B cell (primary cell): ENCODE measurements at regions not wholly inside any gene's neighbourhood (a gene's known extent, or its start where the extent isn't known, plus 50 kb on each side); places are given as distances from the start of the nearest gene placed in this dataset.

Source experiments
- ATAC-seq: fragments of 200-7000 bp; cut with Tn5 transposase; one replicate; pipeline ENCODE4 v1.10.0; 2021; ENCODE audit warnings: low read depth, mild to moderate bottlenecking, moderate number of reproducible peaks, moderate library complexity
- CTCF ChIA-PET: fragments of 350-600 bp; sonication (Branson Sonifier 250); formaldehyde crosslinking; loops from one replicate; lab custom pipeline; 2021; ENCODE audit warnings: antibody characterized with exemption, inconsistent platforms; lab: Charles Lee
- POLR2A ChIA-PET: fragments of 350-600 bp; sonication (Branson Sonifier 250); formaldehyde crosslinking; loops from one replicate; lab custom pipeline; 2021; ENCODE audit warnings: antibody characterized with exemption; lab: Charles Lee
- DNase-seq: peaks from one replicate; pipeline ENCODE4 v3.0.0; 2013
- H2AFZ ChIP-seq: 2 replicates; pipeline ENCODE4 v1.6.1; 2012; ENCODE audit warnings: mild to moderate bottlenecking, low read depth, low read length; ENCODE audit not compliant: insufficient read depth, poor library complexity, severe bottlenecking
- H3K27ac ChIP-seq, 2 donors: 1 replicate in 1 of 2; 2 replicates in 1 of 2; pipeline ENCODE4 v1.5.1; 2012 to 2013; ENCODE audit warnings: low read length in 2 of 2, mild to moderate bottlenecking in 2 of 2, moderate library complexity in 1 of 2
- H3K27me3 ChIP-seq, 4 experiments: fragments of 200-600 bp in 1 of 4; sonication (generic) in 1 of 4; replicated peaks in 1 of 4; 1 replicate in 2 of 4; 2 replicates in 2 of 4; pipeline versions ENCODE4 v1.6.1 to v1.7.0; 2013 to 2016; ENCODE audit warnings: low read length in 3 of 4, mild to moderate bottlenecking in 2 of 4, mixed read lengths in 1 of 4, moderate library complexity in 1 of 4; ENCODE audit not compliant: insufficient read depth in 4 of 4, control insufficient read depth in 3 of 4; ENCODE audit errors: control extremely low read depth in 1 of 4
- H3K36me3 ChIP-seq, 2 experiments: replicated peaks in 1 of 2; 1 replicate in 1 of 2; 2 replicates in 1 of 2; pipeline versions ENCODE4 v1.6.1 to v1.7.1; 2013; ENCODE audit warnings: low read length in 1 of 2; ENCODE audit not compliant: insufficient read depth in 2 of 2, control insufficient read depth in 1 of 2; ENCODE audit errors: control extremely low read depth in 1 of 2, extremely low read depth in 1 of 2
- H3K4me1 ChIP-seq, 2 donors: fragments of 200-600 bp in 1 of 2; sonication (generic) in 1 of 2; 1 replicate in 1 of 2; 2 replicates in 1 of 2; pipeline versions ENCODE4 v1.5.1 to v1.6.1; 2013 to 2017; ENCODE audit warnings: low read length in 2 of 2; ENCODE audit not compliant: control insufficient read depth in 2 of 2, insufficient read depth in 2 of 2
- H3K4me2 ChIP-seq: replicated peaks from 2 replicates; pipeline ENCODE3; 2012; ENCODE audit warnings: mild to moderate bottlenecking, low read depth, low read length; ENCODE audit not compliant: poor library complexity, severe bottlenecking
- H3K4me3 ChIP-seq, 5 experiments: fragments of 200-600 bp in 1 of 5; sonication (generic) in 1 of 5; 1 replicate in 3 of 5; 2 replicates in 2 of 5; pipeline versions ENCODE4 v1.5.1 to v1.7.0; 2011 to 2016; ENCODE audit warnings: low read length in 4 of 5, mild to moderate bottlenecking in 4 of 5, low read depth in 2 of 5, control low read depth in 1 of 5, moderate library complexity in 1 of 5; ENCODE audit not compliant: insufficient read depth in 1 of 5; ENCODE audit errors: control extremely low read depth in 1 of 5, extremely low read depth in 1 of 5
- H3K79me2 ChIP-seq: fragments of 200-600 bp; sonication (generic); one replicate; pipeline ENCODE4 v1.6.0; 2016; ENCODE audit warnings: low read length; ENCODE audit not compliant: control insufficient read depth, insufficient read depth
- H3K9ac ChIP-seq: fragments of 200-600 bp; sonication (generic); 2 replicates; pipeline ENCODE4 v1.6.1; 2017; ENCODE audit warnings: mild to moderate bottlenecking, low read length, moderate library complexity
- H3K9me3 ChIP-seq, 3 donors: one replicate each; pipeline versions ENCODE4 v1.6.1 to v1.7.1; 2013; ENCODE audit warnings: low read length in 2 of 3; ENCODE audit not compliant: control insufficient read depth in 2 of 3, insufficient read depth in 1 of 3; ENCODE audit errors: control extremely low read depth in 1 of 3
- H4K20me1 ChIP-seq: 2 replicates; pipeline ENCODE4 v1.6.0; 2012; ENCODE audit warnings: mild to moderate bottlenecking, low read length; ENCODE audit not compliant: insufficient read depth, control insufficient read depth, poor library complexity, severe bottlenecking
- H3K27ac Mint-ChIP-seq: one replicate; pipeline ENCODE4 v1.8.0; 2021; ENCODE audit warnings: mixed read lengths
- H3K27me3 Mint-ChIP-seq: one replicate; pipeline ENCODE4 v1.8.0; 2021; ENCODE audit warnings: mixed read lengths
- H3K4me1 Mint-ChIP-seq: one replicate; pipeline ENCODE4 v1.8.0; 2021; ENCODE audit warnings: mixed read lengths
- H3K4me3 Mint-ChIP-seq: one replicate; pipeline ENCODE4 v1.8.0; 2021; ENCODE audit warnings: mixed read lengths
- H3K9me3 Mint-ChIP-seq: one replicate; pipeline ENCODE4 v1.8.0; 2022; ENCODE audit warnings: mixed read lengths; ENCODE audit not compliant: insufficient read depth
- EZH2 ChIP-seq: IDR thresholded peaks from 2 replicates; pipeline ENCODE4 v1.6.1; 2012; ENCODE audit warnings: borderline replicate concordance, low read depth, mild to moderate bottlenecking, moderate library complexity, low read length; ENCODE audit not compliant: insufficient read depth, poor library complexity, severe bottlenecking
- WGBS: methylation state at CpG from one replicate; pipeline ENCODE4 v1.1.5; 2013; ENCODE audit warnings: missing lambda C conversion rate; ENCODE audit not compliant: insufficient coverage; 5-methylcytosine and 5-hydroxymethylcytosine counted together
- intact Hi-C: fragments of 100-400 bp; cut with micrococcal nuclease; formaldehyde crosslinking; loops from one replicate; pipeline ENCODE4 v1.10.0; 2022
- TF ChIP-seq, protein P1 (sequence below): fragments of 200-600 bp; IDR thresholded peaks from one replicate; pipeline ENCODE4 v1.8.0; 2022; ENCODE audit warnings: antibody characterized with exemption, mild to moderate bottlenecking

DNA sequence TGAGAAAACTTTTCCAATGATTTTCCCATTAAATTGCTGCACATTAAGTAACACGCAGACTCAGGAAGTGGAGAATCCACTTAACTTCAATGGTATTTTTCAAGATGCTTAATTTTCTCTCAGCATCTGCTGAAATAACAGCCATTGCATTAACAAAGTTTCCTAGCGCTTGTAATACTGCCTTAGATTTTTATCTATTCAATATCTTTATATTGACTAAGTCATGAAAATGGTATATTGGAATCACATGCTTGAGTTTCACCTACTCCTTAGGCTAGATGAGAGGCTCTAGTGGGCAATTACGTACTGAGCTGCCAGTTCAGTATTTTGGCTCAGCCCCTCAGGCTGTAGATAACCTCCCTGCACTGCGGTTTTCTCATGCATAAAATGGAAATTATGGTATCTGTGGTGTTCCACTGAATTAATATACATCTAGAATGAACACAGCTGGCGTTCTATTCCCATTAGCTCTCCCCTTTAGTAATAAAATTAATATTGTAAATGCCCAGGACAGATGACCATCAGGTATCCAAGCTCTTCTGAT is 112.9 kb downstream of the MTX3 start:
- no peak overlapping the region for H3K27ac Mint-ChIP-seq
- no peaks in the 10 kb centered on the region for H3K4me1 ChIP-seq
- POLR2A ChIA-PET, result no interaction called here

DNA sequence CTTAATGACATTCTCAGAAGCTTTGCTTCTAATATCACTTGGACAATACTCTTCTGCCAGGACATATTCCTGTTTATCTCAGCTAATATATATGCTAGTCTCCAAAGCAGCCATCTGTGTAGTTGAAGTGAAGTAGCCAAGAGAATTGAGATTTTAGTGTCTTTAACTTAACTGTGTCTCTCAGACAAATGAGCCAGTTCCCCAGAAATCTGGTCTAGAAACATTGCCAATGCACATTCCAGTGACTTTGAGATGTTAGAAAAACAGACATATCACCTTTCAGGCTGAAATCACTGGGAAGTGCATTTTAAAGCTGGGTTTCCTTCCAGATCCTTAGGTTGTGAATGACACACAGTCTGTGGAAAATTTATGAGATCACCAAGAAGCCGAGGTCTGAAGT is 114.6 kb downstream of the MTX3 start:
- Histone ChIP-seq H3K4me3 (no peak overlapping the region), H2AFZ (no peak overlapping the region), H3K4me2 (no peak overlapping the region), H4K20me1 (no peaks in the 10 kb centered on the region), H3K27ac (no peak overlapping the region), H3K9ac (no peak overlapping the region), H3K79me2 (no peaks in the 10 kb centered on the region), H3K9me3 (no peaks in the 10 kb centered on the region), H3K27me3 (no peaks in the 10 kb centered on the region), H3K36me3 (no peaks in the 10 kb centered on the region), H3K4me1 (no peaks in the 10 kb centered on the region)
- no peak overlapping the region for H3K4me3 Mint-ChIP-seq
- H3K9me3 Mint-ChIP-seq, result no peaks in the 10 kb centered on the region
- intact Hi-C loops, result no loop called here
- H3K27ac Mint-ChIP-seq, result no peak overlapping the region
- DNase-seq (no peak), ATAC-seq (no peak)
- H3K27me3 Mint-ChIP-seq, result peaks cover 5% of the 10 kb centered on the region
- WGBS, result no CpG with 5 or more reads among the region's 1 CpG
- CTCF ChIA-PET, result no interaction called here
- TF ChIP-seq, protein P1, sequence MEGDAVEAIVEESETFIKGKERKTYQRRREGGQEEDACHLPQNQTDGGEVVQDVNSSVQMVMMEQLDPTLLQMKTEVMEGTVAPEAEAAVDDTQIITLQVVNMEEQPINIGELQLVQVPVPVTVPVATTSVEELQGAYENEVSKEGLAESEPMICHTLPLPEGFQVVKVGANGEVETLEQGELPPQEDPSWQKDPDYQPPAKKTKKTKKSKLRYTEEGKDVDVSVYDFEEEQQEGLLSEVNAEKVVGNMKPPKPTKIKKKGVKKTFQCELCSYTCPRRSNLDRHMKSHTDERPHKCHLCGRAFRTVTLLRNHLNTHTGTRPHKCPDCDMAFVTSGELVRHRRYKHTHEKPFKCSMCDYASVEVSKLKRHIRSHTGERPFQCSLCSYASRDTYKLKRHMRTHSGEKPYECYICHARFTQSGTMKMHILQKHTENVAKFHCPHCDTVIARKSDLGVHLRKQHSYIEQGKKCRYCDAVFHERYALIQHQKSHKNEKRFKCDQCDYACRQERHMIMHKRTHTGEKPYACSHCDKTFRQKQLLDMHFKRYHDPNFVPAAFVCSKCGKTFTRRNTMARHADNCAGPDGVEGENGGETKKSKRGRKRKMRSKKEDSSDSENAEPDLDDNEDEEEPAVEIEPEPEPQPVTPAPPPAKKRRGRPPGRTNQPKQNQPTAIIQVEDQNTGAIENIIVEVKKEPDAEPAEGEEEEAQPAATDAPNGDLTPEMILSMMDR, result no peak
- no peak for TF ChIP-seq EZH2
- POLR2A ChIA-PET, result no interaction called here
- no peaks in the 10 kb centered on the region for H3K4me1 Mint-ChIP-seq

More for the DNA sequence above, 112.9 kb downstream of the MTX3 start:
- H3K9me3 ChIP-seq, result no peaks in the 10 kb centered on the region
- H4K20me1 ChIP-seq, result no peaks in the 10 kb centered on the region
- Mint-ChIP-seq H3K9me3 (no peaks in the 10 kb centered on the region), H3K27me3 (peaks cover 2% of the 10 kb centered on the region), H3K4me1 (no peaks in the 10 kb centered on the region), H3K4me3 (no peak overlapping the region)
- H3K4me2 ChIP-seq, result no peak overlapping the region
- CTCF ChIA-PET, result interaction anchor here (0.9 to 1.1 kb wide), 2 partner anchors 18 to 205 kb away, joined by 4 read pairs; no protein-coding TSS in a partner anchor
- 100% methylated on average over 1 of the region's 5 CpGs for WGBS
- no peak overlapping the region for H3K9ac ChIP-seq
- H3K27me3 ChIP-seq, result no peaks in the 10 kb centered on the region
- H3K79me2 ChIP-seq, result no peaks in the 10 kb centered on the region
- H2AFZ ChIP-seq, result no peak overlapping the region
- no peak overlapping the region for H3K4me3 ChIP-seq
- H3K27ac ChIP-seq, result no peak overlapping the region
- no peak for TF ChIP-seq EZH2
- TF ChIP-seq, protein P1, result no peak
- intact Hi-C loops, result no loop called here
- H3K36me3 ChIP-seq, result no peaks in the 10 kb centered on the region
- ATAC-seq (no peak), DNase-seq (no peak)
